ENCODE measurements at regions not wholly inside any gene's neighbourhood (a gene's known extent, or its start where the extent isn't known, plus 50 kb on each side); places are given as distances from the start of the nearest gene placed in this dataset.

DNA sequence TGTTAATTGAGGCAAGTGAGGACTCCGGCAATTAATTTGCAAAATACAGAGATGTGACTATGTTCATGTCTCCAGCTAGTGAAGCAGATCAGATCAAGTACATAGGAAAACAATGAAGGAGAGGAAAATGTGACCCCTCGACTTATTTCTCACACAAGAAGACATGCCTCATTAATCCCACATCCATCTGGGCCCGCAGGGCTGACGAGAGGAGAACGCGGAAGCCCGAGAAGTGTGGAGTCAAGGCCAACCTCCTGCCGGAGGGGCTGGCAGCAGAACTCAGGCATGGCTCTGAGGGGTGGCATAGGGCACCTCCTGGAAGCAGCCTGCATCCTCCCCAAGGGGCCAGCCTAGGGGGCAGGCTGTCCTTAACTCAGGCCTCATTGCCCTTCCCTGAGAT is 54.4 kb downstream of the ZNF503 start:
- DNase-seq (ENCODE audit: low read depth, low spot score), result no peak

DNA sequence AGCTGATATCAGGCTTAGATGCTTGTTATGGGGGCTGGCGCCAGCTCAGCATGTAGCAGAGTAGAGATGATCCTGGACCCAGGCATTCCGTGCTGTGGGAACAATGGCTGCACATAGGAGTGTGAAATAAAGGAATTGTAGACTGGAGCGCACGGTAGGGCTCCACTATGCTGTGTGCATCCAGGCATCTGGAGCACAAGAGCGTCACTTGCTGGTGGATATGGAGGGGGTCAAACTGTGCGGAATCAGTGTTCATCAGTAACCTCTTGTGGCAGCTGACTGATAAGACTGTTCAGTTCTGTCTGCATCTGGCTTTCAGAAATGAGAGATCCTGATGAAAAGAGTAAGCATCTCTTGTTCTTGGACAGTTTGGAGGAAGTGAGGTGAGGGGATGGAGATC is 55.8 kb downstream of the ZNF503 start:
- no peak for DNase-seq (ENCODE audit: low read depth, low spot score)

DNA sequence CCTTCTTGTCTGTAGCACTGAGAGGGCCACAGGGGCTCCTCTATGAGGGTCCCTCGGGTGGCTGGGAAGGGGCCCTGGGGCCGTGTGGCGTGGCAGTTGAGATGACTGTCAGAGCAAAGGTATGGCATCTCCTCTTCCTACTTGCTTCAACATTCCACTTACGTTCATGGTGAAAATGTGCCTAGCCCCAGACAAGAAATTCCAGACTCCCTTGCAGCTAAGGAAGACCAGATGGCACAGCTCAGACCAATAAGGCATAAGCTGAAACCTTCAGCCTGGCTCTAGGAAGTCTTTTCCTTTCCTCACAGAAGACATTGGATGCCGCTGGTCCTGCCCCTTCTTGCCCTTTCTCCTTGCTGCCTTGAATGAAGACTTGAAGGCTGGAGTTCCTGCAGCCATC is 57.4 kb downstream of the ZNF503 start:
- no peak for DNase-seq (ENCODE audit: low read depth, low spot score)

DNA sequence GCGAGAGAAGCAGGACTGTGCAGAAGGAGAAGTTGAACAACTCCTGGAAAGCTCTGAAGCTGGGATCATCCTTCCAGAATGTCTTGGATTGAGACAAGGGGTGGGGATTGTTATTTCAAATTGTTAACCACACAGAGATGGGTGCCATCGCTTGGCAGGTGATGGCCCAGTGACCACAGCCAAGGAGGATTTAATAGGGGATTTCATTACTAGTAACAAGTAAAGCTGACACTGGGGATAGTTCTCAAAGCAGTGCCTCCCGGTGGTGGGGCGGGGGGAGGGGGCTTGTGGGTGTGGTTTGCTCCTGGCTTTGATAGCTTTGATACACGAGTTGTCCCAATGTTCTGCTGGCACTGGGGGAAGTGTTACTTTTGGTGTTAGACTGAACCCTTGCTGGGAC is 59.2 kb downstream of the ZNF503 start:
- DNase-seq (ENCODE audit: low read depth, low spot score), result no peak

DNA sequence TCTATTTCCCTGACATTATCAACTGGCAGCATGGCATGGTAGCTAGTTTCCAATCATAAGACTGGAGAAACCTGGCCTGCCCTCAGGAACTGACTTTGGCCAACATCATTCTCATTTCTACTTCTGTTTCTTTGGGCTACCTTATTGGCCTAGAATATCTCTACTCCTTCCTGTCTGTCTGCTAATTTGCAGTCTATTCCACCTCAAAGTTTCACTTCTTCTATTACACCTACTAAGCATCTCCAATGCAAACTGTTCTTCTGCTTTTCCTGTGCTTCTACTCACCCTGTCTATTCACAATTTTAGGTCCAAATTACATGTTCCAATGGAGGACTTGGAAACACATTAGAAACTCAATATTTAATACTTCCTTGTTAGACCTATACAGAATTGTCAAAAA is 65.6 kb downstream of the ZNF503 start:
- DNase-seq (ENCODE audit: low read depth, low spot score), result no peak

DNA sequence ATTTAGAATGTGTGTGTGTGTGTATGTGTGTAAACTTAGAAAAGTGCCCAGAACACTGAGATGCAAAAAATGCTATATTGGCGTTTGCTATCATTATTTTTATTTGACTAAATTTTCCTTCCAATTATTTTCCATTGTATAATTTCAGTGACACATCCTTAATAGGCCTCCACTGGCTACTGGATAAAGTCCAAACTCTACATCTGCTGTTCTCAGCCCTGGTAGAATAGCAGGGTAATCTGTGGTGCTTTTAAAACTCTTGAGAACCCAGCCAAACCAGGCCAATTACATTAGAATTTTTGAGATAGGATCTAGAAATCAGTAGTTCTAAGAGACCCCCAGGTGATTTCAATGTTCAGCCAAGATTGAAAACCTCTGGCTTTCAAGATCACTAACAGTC is 66.4 kb downstream of the ZNF503 start:
- DNase-seq (ENCODE audit: low read depth, low spot score), result no peak

DNA sequence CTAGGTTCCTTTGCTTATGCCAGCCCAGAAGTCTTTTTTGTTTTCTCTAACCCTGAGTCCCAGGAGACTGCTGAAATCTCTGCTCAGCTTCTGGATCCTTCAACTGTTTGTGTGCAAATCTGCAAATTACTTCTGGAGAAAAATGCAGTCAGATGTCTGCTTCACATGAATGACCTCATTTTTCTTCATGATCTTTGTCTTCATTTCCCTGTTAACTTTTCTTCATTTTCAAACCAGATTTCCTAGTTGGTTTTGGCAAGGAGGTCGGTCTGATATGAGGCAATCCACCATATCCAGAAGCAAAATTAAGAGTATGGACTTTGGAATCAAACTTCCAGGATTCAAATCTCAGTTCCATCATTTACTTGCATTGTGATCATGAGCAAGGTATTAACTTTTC is 66.8 kb downstream of the ZNF503 start:
- no peak for DNase-seq (ENCODE audit: low read depth, low spot score)

DNA sequence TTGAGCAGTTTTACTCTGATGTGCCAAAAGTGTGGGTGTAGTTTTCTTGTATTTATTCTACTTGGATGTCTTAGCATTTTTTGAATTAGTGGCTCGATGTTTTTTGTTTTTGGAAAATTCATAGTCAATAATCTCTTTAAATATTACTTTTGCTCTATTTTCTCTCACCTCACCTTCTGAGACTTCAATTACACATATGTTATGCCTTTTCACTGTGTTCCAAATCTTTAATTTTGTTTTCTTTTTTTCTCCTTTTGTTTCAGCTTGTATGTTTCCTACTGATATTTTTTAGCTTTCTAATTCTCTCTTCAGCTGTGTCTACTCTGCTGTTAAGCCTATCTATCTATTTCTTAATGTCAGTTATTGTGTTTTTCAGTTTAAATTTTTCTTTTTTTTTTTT is 69.5 kb downstream of the ZNF503 start:
- DNase-seq (ENCODE audit: low read depth, low spot score), result no peak

DNA sequence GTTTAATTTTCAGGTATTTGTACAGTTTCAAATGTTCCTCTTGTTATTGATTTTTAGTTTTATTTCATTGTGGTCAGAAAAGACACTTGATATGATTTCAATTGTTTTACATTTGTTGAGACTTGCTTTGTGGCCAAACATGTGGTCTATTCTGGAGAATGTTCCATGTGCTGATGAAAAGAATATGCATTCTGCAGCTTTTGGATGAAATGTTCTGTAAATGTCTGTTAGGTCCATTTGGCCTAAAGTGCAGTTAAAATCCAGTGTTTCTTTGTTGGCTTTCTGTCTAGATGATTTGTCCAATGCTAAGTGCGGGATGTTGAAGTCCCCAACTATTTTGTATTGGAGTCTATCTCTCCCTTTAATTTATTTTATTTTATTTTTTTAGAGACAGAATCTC is 70.5 kb downstream of the ZNF503 start:
- DNase-seq (ENCODE audit: low read depth, low spot score), result no peak

DNA sequence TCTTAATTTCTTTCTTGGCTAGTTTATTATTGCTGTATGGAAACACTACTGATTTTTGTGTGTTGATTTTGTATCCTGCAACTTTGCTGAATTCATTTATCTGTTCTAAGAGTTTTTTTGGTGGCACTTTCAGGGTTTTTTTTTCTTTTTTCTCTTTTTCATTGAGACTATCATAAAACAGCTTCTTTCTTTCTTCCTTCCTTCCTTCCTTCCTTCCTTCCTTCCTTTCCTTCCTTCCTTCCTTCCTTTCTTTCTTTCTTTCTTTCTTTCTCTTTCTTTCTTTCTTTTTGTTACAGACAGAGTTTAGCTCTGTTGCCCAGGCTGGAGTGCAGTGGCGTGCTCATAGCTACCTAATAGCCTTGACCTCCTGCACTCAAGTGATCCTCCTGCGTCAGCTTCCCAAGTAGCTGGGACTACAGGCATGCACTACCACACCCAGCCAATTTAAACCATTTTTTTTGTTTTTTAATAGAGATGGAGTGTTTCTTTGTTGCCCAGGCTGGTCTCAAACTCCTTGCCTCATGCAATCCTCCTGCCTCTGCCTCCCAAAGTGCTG is 72.3 kb downstream of the ZNF503 start:
- no peak for DNase-seq (ENCODE audit: low read depth, low spot score)

DNA sequence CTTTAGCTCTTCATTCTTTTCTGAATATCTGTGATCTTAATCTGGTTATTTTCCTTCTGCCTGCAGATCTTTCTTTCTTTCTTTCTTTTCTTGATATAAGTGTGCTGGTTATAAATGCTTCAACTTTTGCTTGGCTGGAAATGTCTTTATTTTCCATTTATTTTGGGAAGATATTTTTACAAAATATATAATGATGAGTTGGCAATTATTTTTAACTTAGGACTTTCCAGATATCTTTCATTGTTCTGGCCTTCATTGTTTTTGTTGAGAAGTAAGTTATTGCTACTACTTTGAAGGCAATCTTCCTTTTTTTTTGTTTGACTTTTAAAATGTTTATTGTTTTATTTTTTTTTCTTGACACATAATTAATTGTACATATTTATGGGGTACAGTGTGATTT is 75.3 kb downstream of the ZNF503 start:
- DNase-seq (ENCODE audit: low read depth, low spot score), result no peak

DNA sequence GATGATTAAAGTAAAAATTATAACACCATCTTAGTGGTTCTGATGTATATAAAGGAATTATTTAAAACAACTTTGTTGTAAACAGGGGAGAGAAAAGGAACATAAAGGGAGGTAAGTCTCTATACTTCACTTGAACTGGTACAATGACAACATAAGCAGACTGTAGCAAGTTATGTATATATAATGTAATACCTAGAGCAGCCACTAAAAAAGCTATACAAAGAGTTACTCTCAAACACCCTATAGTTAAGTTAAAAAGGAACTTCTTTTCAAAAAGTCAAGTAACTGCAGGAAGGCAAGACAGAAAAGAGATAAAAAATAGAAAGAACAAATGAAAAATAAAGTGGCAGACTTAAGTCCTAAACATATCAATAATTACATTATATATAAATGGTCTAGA is 82.3 kb downstream of the ZNF503 start:
- no peak for DNase-seq (ENCODE audit: low read depth, low spot score)

DNA sequence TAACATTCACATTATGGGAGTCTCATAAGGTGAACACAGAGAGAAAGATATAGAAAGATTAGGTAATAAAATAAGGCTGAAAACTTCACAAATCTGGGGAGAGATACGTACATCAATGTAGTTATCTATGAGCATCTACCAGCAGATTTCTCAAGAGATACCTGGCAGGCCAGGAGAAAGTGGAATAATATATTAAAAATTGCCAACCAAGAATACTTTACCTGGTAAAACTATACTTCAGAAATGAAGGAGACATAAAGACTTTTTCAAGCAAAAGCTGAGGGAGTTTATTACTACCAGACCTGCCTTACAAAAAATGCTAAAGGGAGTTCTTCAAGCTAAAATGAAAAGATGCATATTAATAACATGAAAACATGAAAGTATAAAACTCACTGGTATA is 78.8 kb upstream of the COMTD1 start:
- DNase-seq (ENCODE audit: low read depth, low spot score), result no peak

DNA sequence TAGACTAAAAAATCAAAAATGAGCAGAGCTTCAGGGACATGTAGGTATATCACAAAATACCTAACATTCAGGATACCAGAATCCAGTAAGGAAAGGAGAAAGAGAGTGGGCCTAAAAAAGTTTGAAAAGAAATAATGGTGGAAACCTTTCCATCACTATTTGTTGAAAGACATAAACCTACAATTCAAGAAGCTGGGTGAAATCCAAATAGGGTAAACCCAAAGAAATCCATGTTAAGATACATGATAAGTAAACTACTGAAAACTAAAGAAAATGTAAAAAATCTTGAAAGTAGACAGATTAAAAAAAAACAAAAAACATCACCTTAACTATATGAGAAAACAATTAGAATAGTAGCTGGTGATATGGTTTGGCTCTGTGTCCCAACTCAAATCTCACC is 76.7 kb upstream of the COMTD1 start:
- DNase-seq (ENCODE audit: low read depth, low spot score), result no peak

DNA sequence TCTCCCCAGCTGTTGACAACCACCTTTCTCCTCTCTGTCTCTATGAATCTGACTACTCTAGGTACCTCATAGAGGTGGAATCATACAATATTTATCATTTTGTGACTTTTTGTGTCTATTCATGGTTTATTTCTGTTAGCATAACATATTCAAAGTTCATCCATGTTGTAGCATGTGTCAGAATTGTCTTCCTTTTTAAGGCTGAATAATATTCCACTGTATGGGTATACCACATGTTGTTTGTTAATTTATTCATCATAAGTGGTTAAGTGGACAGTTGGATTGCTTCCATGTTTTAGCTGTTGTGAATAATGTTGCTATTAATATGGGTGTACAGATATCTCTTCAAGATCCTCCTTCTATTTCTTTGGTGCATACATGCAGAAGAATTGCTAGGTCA is 69.9 kb upstream of the COMTD1 start:
- DNase-seq (ENCODE audit: low read depth, low spot score), result no peak

DNA sequence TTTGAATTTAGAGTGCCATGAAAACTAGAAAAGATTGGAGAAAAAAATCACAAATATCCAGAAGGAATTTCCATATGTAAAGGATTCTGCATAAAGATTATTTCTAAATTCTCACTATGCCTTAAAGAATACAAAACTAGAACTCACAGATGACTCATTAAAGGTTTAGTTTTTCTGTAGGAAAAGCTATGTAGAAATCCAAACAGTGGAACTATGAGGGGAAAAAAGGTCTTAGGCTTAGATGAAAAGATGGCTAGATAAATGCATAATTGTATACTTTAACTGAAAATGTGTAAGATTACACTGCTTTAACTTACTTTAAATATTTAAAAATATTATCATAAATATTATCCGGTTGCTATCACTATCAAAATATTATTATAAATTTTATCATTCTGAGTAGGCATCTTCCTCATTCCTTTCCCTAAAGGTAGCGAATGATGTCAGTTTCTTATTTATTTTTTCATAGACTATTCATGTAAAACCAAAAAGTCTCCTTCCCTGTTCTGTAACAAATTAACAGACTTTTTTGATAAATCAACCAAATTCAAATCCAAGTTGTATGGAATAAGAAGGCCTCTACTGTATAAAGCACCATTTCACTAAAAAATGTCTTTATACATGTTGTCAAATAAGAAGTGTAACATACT is 69.1 kb upstream of the COMTD1 start:
- no peak for DNase-seq (ENCODE audit: low read depth, low spot score)

DNA sequence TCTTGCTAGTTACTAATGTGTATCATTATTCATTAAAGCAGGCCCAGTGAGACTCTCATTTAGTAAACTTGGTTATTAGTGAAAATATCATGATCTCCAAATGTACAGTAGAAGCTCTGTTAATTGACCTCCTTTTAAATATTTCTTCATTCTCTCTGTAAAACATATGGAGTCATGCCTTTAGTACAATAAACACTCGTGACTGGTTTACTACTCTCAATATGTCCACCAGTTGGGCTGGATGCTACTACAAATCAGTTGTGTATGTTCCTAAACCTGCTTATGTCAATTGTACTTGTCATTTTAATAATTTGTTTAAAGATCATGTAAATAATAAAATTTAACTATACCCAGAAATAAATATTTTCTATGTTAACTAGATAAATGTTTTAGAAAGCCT is 68.6 kb upstream of the COMTD1 start:
- DNase-seq (ENCODE audit: low read depth, low spot score), result no peak

DNA sequence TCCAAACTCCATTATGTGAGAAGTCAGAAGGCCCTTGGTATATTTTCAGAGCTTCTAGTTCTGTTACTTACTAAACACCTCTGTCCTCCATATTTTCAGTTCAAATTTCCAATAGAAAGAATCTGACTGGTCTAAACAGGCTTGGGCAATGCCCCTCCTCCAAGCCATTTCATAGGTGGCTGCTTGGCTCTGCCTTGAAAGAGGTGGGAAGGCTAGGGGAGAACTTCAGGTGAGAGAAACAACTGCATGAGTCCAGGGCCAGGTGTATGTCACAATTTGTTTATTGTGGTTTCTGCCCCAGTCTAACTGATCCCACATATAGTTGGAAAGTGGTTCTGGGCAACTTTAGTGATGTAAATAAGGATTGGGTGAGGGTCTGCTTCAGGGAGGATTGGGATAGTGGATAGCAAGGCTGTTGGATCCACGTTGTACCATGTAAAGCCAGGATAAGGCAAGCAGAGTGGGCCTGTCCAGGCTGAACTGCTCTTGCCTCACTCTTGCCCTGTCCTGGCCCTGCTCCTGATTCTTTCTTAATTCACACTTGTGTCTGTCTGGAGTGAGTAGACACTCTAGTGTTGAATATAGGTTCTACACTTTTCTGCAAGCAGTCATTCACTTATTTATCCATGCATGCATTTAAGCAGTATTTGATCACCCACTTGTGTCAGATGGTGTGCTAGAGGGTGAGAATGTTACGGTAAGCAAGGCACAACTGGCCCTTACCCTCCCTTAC is 67.5 kb upstream of the COMTD1 start:
- DNase-seq (ENCODE audit: low read depth, low spot score), result no peak

DNA sequence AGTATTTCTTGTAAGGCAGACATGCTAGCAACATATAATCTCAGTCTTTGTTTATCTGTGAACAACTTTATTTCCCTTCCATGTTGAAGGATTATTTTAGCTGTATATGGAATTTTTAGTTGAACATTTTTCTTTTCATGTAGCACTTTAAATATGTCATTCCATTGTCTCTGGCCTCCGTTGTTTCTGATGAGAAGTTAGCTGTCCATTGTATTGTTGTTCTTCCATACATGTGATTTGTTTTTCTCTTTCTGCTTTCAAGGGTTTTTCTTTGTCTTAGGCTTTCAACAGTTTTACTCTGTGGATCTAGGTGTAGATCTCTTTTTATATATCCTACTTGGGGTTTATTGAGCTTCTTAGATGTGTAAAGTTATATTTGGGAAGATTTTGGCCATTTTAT is 66.3 kb upstream of the COMTD1 start:
- DNase-seq (ENCODE audit: low read depth, low spot score), result no peak

DNA sequence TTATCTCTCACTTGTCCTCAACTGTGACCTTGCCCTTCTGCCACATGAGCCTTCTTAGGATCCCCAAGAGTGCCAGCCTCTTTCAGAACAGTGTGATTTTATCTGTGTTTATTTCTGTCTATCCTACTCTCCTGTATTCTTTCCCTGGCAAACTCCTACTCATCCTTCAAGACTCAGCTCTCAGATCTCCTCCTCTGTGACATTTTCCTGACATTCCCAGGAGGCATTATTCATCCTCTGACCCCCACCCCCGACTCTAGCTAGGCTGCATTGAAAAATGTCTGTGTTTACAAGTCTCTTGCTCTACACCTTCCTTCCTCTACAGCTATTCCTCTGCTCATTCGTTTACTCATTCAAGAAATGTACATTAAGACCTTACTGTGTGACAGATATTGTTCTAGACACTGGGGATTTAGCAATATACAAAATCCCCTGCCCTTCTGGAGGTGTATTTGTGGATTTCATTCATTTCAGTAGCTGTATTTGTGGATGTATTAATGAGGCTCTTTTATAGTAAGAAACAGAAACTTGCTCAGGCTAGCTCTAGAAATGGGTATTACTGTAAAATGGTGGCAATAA is 61.4 kb upstream of the COMTD1 start:
- DNase-seq (ENCODE audit: low read depth, low spot score), result no peak

DNA sequence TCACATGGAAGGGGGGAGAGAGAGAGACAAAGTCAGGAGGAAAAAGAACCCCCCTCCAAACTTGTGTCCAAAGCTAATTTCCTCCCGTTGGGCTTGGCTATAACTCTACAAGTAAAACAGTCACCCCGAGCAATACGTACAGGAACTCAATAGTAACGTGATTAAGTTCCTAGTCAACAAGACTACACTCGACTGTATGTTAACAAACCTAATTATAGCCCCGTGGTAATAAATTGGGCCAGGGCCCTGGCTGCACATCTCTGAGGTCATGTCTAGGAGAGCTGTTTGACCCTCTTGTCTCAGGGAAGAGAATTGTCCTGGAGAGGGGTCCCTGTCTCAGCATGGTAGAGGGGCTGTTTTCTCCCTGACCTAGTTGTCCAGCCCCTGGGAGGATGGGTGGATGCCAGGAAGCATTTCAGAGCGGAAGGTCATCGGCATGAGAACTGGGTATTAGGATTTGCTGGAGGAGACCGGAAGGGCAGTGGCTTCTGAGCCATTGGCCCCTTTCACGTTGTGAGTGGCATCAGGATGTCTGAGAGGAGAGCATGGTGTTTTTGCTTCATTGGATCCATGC is 60.2 kb upstream of the COMTD1 start:
- no peak for DNase-seq (ENCODE audit: low read depth, low spot score)

DNA sequence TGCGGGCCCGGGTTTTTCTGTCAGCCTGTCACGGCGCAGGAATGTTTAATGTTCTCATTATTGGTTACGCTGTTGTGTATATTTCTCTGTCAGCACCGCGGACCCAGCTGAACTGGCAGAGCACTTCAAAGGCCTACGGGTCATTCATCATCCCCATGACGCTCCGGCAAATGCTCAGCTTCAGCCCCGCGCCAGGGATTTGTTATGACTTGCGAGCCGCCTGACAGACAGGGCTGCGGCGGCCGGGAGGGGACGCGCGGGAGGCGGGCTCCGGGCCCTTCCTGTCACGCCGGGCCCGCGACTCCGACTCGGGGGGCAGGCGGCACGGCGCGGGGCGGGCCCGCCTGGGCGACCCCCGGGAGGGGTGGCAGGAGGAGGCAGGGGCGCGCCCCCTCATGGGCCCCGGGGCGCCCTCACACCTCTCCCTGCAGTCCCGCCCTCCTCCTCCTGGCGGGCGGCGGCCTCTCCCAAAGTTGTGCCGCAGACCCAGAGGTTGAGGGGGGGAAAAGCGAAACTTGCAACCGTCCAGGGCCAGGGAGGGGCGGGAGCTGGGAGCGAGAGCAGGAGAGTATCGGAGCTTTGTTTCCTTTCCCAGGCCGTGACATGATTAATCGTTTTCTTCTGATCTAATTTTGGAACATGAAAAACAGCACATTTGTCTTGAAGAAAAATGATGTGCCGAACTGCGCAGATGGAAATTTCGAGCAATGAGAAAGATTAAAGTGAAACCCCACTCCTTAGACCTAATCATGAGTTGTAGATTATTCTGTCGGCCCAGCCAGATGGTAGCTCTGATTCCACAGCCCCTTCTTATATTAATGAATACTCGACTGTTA is 59.3 kb upstream of the COMTD1 start:
- DNase-seq (ENCODE audit: low read depth, low spot score), result peak; percentile 37

All from pulmonary artery endothelial cell (primary cell).